IMR-90 (cell line): ENCODE measurements at regions not wholly inside any gene's neighbourhood (a gene's known extent, or its start where the extent isn't known, plus 50 kb on each side); places are given as distances from the start of the nearest gene placed in this dataset.

ENCODE experiments used
- ATAC-seq: fragments of 200-7000 bp; cut with Tn5 transposase; 2 replicates; pipeline ENCODE4 v1.9.1; 2020; ENCODE audit warnings: low read depth, mild to moderate bottlenecking, moderate library complexity
- BruUV-seq: library from RNA; stranded (reverse); fragments of 400-500 nt; replicated peaks from 2 replicates; lab custom pipeline; 2021; lab: Mats Ljungman, UMichigan
- CTCF ChIA-PET: fragments of 300-600 bp; formaldehyde crosslinking; extraction: SDS; loops from one replicate; lab custom pipeline; 2021; ENCODE audit warnings: antibody characterized with exemption; lab: Yijun Ruan, JAX
- POLR2A ChIA-PET: fragments of 300-600 bp; sonication (Branson Sonifier 250); formaldehyde crosslinking; loops from one replicate; lab custom pipeline; 2022; ENCODE audit warnings: antibody characterized with exemption; ENCODE audit not compliant: unreplicated experiment; lab: Charles Lee
- DNase-seq: peaks from one replicate; pipeline ENCODE4 v3.0.0; 2013
- H2AFZ ChIP-seq: replicated peaks from 2 replicates; pipeline ENCODE3; 2013; ENCODE audit warnings: low read length, mild to moderate bottlenecking; ENCODE audit not compliant: poor library complexity
- H2AK5ac ChIP-seq: 2 replicates; pipeline ENCODE4 v1.6.1; 2013; ENCODE audit warnings: low read depth, low read length, inconsistent platforms
- H2AK9ac ChIP-seq: replicated peaks from 2 replicates; pipeline ENCODE3; 2013; ENCODE audit warnings: mild to moderate bottlenecking, low read depth, low read length, moderate library complexity; ENCODE audit not compliant: poor library complexity
- H2BK120ac ChIP-seq: 2 replicates; pipeline ENCODE4 v1.6.1; 2013; ENCODE audit warnings: low read depth, low read length, inconsistent platforms
- H2BK15ac ChIP-seq: 3 replicates; pipeline ENCODE4 v1.6.1; 2013; ENCODE audit warnings: low read depth, low read length, inconsistent platforms
- H2BK20ac ChIP-seq: 2 replicates; pipeline ENCODE4 v1.6.1; 2013; ENCODE audit warnings: low read depth, mild to moderate bottlenecking, inconsistent platforms, low read length, moderate library complexity
- H2BK5ac ChIP-seq: 2 replicates; pipeline ENCODE4 v1.6.1; 2013; ENCODE audit warnings: mild to moderate bottlenecking, low read depth, low read length, inconsistent platforms; ENCODE audit not compliant: poor library complexity, severe bottlenecking
- H3K14ac ChIP-seq: replicated peaks from 2 replicates; pipeline ENCODE4 v1.6.1; 2013; ENCODE audit warnings: low read depth, low read length, inconsistent platforms
- H3K18ac ChIP-seq: 2 replicates; pipeline ENCODE4 v1.6.1; 2013; ENCODE audit warnings: low read depth, low read length, control low read depth
- H3K23ac ChIP-seq: 2 replicates; pipeline ENCODE4 v1.6.1; 2013; ENCODE audit warnings: low read depth, low read length, inconsistent platforms
- H3K27ac ChIP-seq: 2 replicates; pipeline ENCODE4 v1.5.1; 2013; ENCODE audit warnings: mild to moderate bottlenecking, control low read depth, low read length; ENCODE audit not compliant: insufficient read depth
- H3K27me3 ChIP-seq: 2 replicates; pipeline ENCODE4 v1.6.1; 2013; ENCODE audit warnings: low read length; ENCODE audit not compliant: control insufficient read depth, insufficient read depth
- H3K36me3 ChIP-seq: 2 replicates; pipeline ENCODE4 v1.6.1; 2013; ENCODE audit warnings: low read length, mixed read lengths; ENCODE audit not compliant: control insufficient read depth, insufficient read depth
- H3K4ac ChIP-seq: 2 replicates; pipeline ENCODE4 v1.6.1; 2013; ENCODE audit warnings: low read depth, low read length, inconsistent platforms
- H3K4me1 ChIP-seq: 2 replicates; pipeline ENCODE4 v1.6.1; 2013; ENCODE audit warnings: low read length, mixed read lengths; ENCODE audit not compliant: control insufficient read depth, insufficient read depth
- H3K4me2 ChIP-seq: 2 replicates; pipeline ENCODE4 v1.6.1; 2013; ENCODE audit warnings: low read depth, mild to moderate bottlenecking, control low read depth, low read length, moderate library complexity
- H3K4me3 ChIP-seq: 2 replicates; pipeline ENCODE4 v1.5.1; 2013; ENCODE audit warnings: low read depth, mild to moderate bottlenecking, control low read depth, low read length, moderate library complexity; ENCODE audit not compliant: insufficient read depth
- H3K56ac ChIP-seq: 2 replicates; pipeline ENCODE4 v1.6.1; 2013; ENCODE audit warnings: low read length, inconsistent platforms; ENCODE audit not compliant: insufficient read depth; ENCODE audit errors: extremely low read depth
- H3K79me1 ChIP-seq, 2 experiments: 2 replicates each; pipeline ENCODE4 v1.6.1; 2013; ENCODE audit warnings: low read length in 2 of 2, inconsistent platforms in 1 of 2, low read depth in 1 of 2
- H3K9ac ChIP-seq: 2 replicates; pipeline ENCODE4 v1.6.1; 2013; ENCODE audit warnings: low read depth, low read length, control low read depth
- H3K9me1 ChIP-seq: 2 replicates; pipeline ENCODE4 v1.6.1; 2013; ENCODE audit warnings: low read length, inconsistent platforms; ENCODE audit not compliant: insufficient read depth
- H3K9me3 ChIP-seq: 2 replicates; pipeline ENCODE4 v1.6.1; 2013; ENCODE audit warnings: low read length; ENCODE audit not compliant: control insufficient read depth, insufficient read depth
- H4K20me1 ChIP-seq: 2 replicates; pipeline ENCODE4 v1.6.1; 2013; ENCODE audit warnings: low read length, inconsistent platforms; ENCODE audit not compliant: insufficient read depth
- H4K5ac ChIP-seq: 2 replicates; pipeline ENCODE4 v1.6.1; 2013; ENCODE audit warnings: mild to moderate bottlenecking, low read depth, low read length, control low read depth
- H4K8ac ChIP-seq, 2 experiments: 2 replicates each; pipeline ENCODE4 v1.6.1; 2013; ENCODE audit warnings: low read depth in 2 of 2, low read length in 2 of 2, control low read depth in 1 of 2, inconsistent platforms in 1 of 2
- H4K91ac ChIP-seq: 2 replicates; pipeline ENCODE4 v1.6.1; 2013; ENCODE audit warnings: low read depth, low read length, inconsistent platforms; ENCODE audit not compliant: insufficient read depth
- CHD1 ChIP-seq: IDR thresholded peaks from 2 replicates; pipeline ENCODE4 v1.6.1; 2012; ENCODE audit warnings: low read depth, low read length, improper control_type of control experiment
- MAFK ChIP-seq: IDR thresholded peaks from 2 replicates; pipeline ENCODE4 v1.6.1; 2012; ENCODE audit warnings: low read depth, low read length, improper control_type of control experiment
- MAZ ChIP-seq: IDR thresholded peaks from 2 replicates; pipeline ENCODE4 v1.6.1; 2012; ENCODE audit warnings: low read depth, mild to moderate bottlenecking, low read length, improper control_type of control experiment, moderate library complexity, borderline replicate concordance
- RCOR1 ChIP-seq: IDR thresholded peaks from 2 replicates; pipeline ENCODE4 v1.6.1; 2012; ENCODE audit warnings: mild to moderate bottlenecking, low read length, improper control_type of control experiment; ENCODE audit not compliant: insufficient replicate concordance
- dilution Hi-C: fragments of 300-500 bp; cut with HindIII; formaldehyde crosslinking; loops from one replicate; pipeline ENCODE4 v1.14.3; 2018; ENCODE audit warnings: low sequenced_read_pairs; ENCODE audit not compliant: unreplicated experiment
- in situ Hi-C: fragments of 300-500 bp; cut with MboI; formaldehyde crosslinking; loops from 3 replicates; pipeline ENCODE4 v1.14.3; 2019; ENCODE audit warnings: low sequenced_read_pairs, inconsistent platforms, mixed read lengths
- intact Hi-C: fragments of 100-400 bp; cut with micrococcal nuclease; formaldehyde crosslinking; loops from 2 replicates; pipeline ENCODE4 v1.10.0; 2022
- TF ChIP-seq, protein P1 (sequence below): conservative IDR thresholded peaks from 2 replicates; pipeline ENCODE4 v1.5.1; 2012; ENCODE audit warnings: mild to moderate bottlenecking, low read depth, low read length, improper control_type of control experiment
- TF ChIP-seq, protein P2 (sequence below): fragments of 150-350 bp; IDR thresholded peaks from 2 replicates; pipeline ENCODE4 v1.6.1; 2016; ENCODE audit warnings: low read depth, mild to moderate bottlenecking, low read length, moderate library complexity, borderline replicate concordance

DNA sequence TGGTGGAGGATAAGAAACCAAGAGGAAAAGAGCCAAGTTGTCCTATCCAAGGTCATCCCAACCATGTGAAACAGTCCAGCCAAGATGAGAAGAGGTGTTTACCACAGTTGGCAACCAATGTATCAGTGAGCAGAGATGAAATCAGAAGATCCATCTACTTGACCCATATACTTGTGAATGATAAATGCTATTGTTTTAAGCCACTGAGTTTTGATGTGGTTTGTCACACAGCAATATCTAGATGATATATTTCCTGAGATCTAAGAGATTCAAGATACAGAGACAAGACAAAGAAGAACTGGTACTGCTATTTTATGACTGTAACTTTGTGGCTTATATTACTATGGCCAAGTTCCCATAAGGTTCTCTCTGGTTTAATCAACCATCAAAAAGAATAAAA lies 721.2 kb downstream of the MAFB start:
- TF ChIP-seq, protein P1, sequence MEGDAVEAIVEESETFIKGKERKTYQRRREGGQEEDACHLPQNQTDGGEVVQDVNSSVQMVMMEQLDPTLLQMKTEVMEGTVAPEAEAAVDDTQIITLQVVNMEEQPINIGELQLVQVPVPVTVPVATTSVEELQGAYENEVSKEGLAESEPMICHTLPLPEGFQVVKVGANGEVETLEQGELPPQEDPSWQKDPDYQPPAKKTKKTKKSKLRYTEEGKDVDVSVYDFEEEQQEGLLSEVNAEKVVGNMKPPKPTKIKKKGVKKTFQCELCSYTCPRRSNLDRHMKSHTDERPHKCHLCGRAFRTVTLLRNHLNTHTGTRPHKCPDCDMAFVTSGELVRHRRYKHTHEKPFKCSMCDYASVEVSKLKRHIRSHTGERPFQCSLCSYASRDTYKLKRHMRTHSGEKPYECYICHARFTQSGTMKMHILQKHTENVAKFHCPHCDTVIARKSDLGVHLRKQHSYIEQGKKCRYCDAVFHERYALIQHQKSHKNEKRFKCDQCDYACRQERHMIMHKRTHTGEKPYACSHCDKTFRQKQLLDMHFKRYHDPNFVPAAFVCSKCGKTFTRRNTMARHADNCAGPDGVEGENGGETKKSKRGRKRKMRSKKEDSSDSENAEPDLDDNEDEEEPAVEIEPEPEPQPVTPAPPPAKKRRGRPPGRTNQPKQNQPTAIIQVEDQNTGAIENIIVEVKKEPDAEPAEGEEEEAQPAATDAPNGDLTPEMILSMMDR: no peak
- TF ChIP-seq, protein P2, sequence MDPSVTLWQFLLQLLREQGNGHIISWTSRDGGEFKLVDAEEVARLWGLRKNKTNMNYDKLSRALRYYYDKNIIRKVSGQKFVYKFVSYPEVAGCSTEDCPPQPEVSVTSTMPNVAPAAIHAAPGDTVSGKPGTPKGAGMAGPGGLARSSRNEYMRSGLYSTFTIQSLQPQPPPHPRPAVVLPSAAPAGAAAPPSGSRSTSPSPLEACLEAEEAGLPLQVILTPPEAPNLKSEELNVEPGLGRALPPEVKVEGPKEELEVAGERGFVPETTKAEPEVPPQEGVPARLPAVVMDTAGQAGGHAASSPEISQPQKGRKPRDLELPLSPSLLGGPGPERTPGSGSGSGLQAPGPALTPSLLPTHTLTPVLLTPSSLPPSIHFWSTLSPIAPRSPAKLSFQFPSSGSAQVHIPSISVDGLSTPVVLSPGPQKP: no peak
- TF ChIP-seq RCOR1: no peak
- no peak for TF ChIP-seq MAZ
- no peak for TF ChIP-seq CHD1
- no peak for TF ChIP-seq MAFK
- Histone ChIP-seq H3K4me3 (no peak overlapping the region), H2BK5ac (no peak overlapping the region), H3K9me3 (no peaks in the 10 kb centered on the region), H3K27ac (no peak overlapping the region), H2AK5ac (no peak overlapping the region), H3K18ac (no peak overlapping the region), H3K9me1 (no peaks in the 10 kb centered on the region), H2AK9ac (no peak overlapping the region), H3K14ac (no peak overlapping the region), H3K4me1 (no peaks in the 10 kb centered on the region), H2BK120ac (no peak overlapping the region), H2BK15ac (no peak overlapping the region), H4K20me1 (no peaks in the 10 kb centered on the region), H3K79me1 (no peaks in the 10 kb centered on the region), H3K36me3 (no peaks in the 10 kb centered on the region), H3K4ac (no peak overlapping the region), H3K4me2 (no peak overlapping the region), H2BK20ac (no peak overlapping the region), H3K27me3 (no peaks in the 10 kb centered on the region), H3K23ac (no peak overlapping the region), H3K9ac (no peak overlapping the region), H3K56ac (no peak overlapping the region), H2AFZ (no peak overlapping the region), H4K5ac (no peak overlapping the region), H4K8ac (no peak overlapping the region), H4K91ac (no peak overlapping the region)
- in situ Hi-C loops (no loop called here), dilution Hi-C loops (no loop called here), intact Hi-C loops (no loop called here)
- POLR2A ChIA-PET: no interaction called here
- ATAC-seq (no peak), DNase-seq (no peak)
- CTCF ChIA-PET: no interaction called here
- BruUV-seq: no TSS peak
